HEK293 (cell line): ENCODE measurements at regions not wholly inside any gene's neighbourhood (a gene's known extent, or its start where the extent isn't known, plus 50 kb on each side); places are given as distances from the start of the nearest gene placed in this dataset.

Source experiments
- CTCF ChIA-PET: fragments of 350-600 bp; formaldehyde crosslinking; extraction: SDS; loops from one replicate; lab custom pipeline; 2021; ENCODE audit warnings: antibody characterized with exemption; lab: Yijun Ruan, JAX
- POLR2A ChIA-PET: fragments of 300-600 bp; formaldehyde crosslinking; extraction: SDS; loops from one replicate; lab custom pipeline; 2020; ENCODE audit warnings: antibody characterized with exemption, inconsistent platforms; lab: Yijun Ruan, JAX
- H3K27ac ChIP-seq: fragments of 200-500 bp; sonication (Bioruptor generic); 2 replicates; pipeline ENCODE4 v1.5.1; 2014; ENCODE audit warnings: low read depth, low read length, control low read depth, inconsistent platforms; ENCODE audit errors: extremely low read depth
- H3K36me3 ChIP-seq, 2 experiments: fragments of 200-500 bp in 1 of 2; sonication (Bioruptor generic) in 1 of 2; 1 replicate in 1 of 2; 2 replicates in 1 of 2; pipeline ENCODE4 v1.5.1; 2014 to 2017; ENCODE audit warnings: inconsistent platforms in 2 of 2, low read length in 2 of 2; ENCODE audit not compliant: control insufficient read depth in 2 of 2, insufficient read depth in 1 of 2
- H3K4me1 ChIP-seq: fragments of 200-500 bp; sonication (Bioruptor generic); 2 replicates; pipeline ENCODE4 v1.5.1; 2014; ENCODE audit warnings: mild to moderate bottlenecking, low read length, inconsistent platforms; ENCODE audit not compliant: control insufficient read depth, insufficient read depth
- H3K4me3 ChIP-seq: 2 replicates; pipeline ENCODE4 v1.5.1; 2011; ENCODE audit warnings: low read depth, mild to moderate bottlenecking, control low read depth, low read length, moderate library complexity
- H3K9me3 ChIP-seq: fragments of 200-500 bp; sonication (Bioruptor generic); 2 replicates; pipeline ENCODE4 v1.5.1; 2014; ENCODE audit warnings: low read depth, low read length, inconsistent platforms; ENCODE audit not compliant: control insufficient read depth, insufficient read depth
- GFI1B ChIP-seq: fragments of 450-650 bp; formaldehyde crosslinking; IDR thresholded peaks from 2 replicates; pipeline ENCODE4 v1.5.1; 2016; ENCODE audit warnings: missing biosample characterization, missing genetic modification characterization
- KLF10 ChIP-seq: fragments of 450-650 bp; IDR thresholded peaks from 2 replicates; pipeline ENCODE4 v1.5.1; 2018; ENCODE audit warnings: missing biosample characterization, mild to moderate bottlenecking, missing genetic modification characterization
- MZF1 ChIP-seq: fragments of 450-650 bp; formaldehyde crosslinking; IDR thresholded peaks from 2 replicates; pipeline ENCODE4 v1.5.1; 2017; ENCODE audit warnings: missing biosample characterization, missing genetic modification characterization, borderline replicate concordance
- PRDM1 ChIP-seq: fragments of 450-650 bp; formaldehyde crosslinking; IDR thresholded peaks from 2 replicates; pipeline ENCODE4; 2016; ENCODE audit warnings: missing biosample characterization, missing genetic modification characterization
- SETDB1 ChIP-seq: IDR thresholded peaks from one replicate; pipeline ENCODE4 v1.6.1; 2017; ENCODE audit warnings: mild to moderate bottlenecking, low read length, moderate library complexity, mixed read lengths; ENCODE audit not compliant: insufficient read length
- TCF7L2 ChIP-seq: IDR thresholded peaks from 2 replicates; pipeline ENCODE4 v1.6.1; 2011; ENCODE audit warnings: low read depth, mild to moderate bottlenecking, inconsistent platforms, low read length, moderate library complexity, borderline replicate concordance
- TSHZ1 ChIP-seq: fragments of 450-650 bp; formaldehyde crosslinking; IDR thresholded peaks from 2 replicates; pipeline ENCODE4 v1.5.1; 2016; ENCODE audit warnings: missing biosample characterization, missing genetic modification characterization, borderline replicate concordance
- ZBTB20 ChIP-seq: fragments of 450-650 bp; formaldehyde crosslinking; IDR thresholded peaks from 2 replicates; pipeline ENCODE4 v1.5.1; 2016; ENCODE audit warnings: missing biosample characterization, missing genetic modification characterization
- ZBTB8A ChIP-seq: fragments of 450-650 bp; formaldehyde crosslinking; IDR thresholded peaks from 2 replicates; pipeline ENCODE4 v1.5.1; 2016; ENCODE audit warnings: missing biosample characterization, missing genetic modification characterization
- ZNF10 ChIP-seq: fragments of 450-650 bp; formaldehyde crosslinking; IDR thresholded peaks from 2 replicates; pipeline ENCODE4 v1.5.1; 2017; ENCODE audit warnings: missing biosample characterization, missing genetic modification characterization
- ZNF248 ChIP-seq: fragments of 450-650 bp; formaldehyde crosslinking; IDR thresholded peaks from 2 replicates; pipeline ENCODE4 v1.5.1; 2017; ENCODE audit warnings: missing biosample characterization, missing genetic modification characterization
- ZNF555 ChIP-seq: fragments of 450-650 bp; formaldehyde crosslinking; conservative IDR thresholded peaks from 2 replicates; pipeline ENCODE4 v1.5.1; 2017; ENCODE audit warnings: missing biosample characterization, mild to moderate bottlenecking, missing genetic modification characterization, inconsistent platforms
- ZNF623 ChIP-seq: fragments of 450-650 bp; formaldehyde crosslinking; IDR thresholded peaks from 2 replicates; pipeline ENCODE4 v1.5.1; 2016; ENCODE audit warnings: missing biosample characterization, missing genetic modification characterization
- ZXDB ChIP-seq: fragments of 450-650 bp; formaldehyde crosslinking; IDR thresholded peaks from 2 replicates; pipeline ENCODE4 v1.5.1; 2016; ENCODE audit warnings: missing biosample characterization, missing genetic modification characterization
- TF ChIP-seq, protein P1 (sequence below): fragments of 450-650 bp; formaldehyde crosslinking; IDR thresholded peaks from 2 replicates; pipeline ENCODE4 v1.5.1; 2016; ENCODE audit warnings: missing biosample characterization, missing genetic modification characterization, low read depth
- TF ChIP-seq, protein P2 (sequence below): fragments of 450-650 bp; formaldehyde crosslinking; IDR thresholded peaks from 2 replicates; pipeline ENCODE4 v1.5.1; 2016; ENCODE audit warnings: missing biosample characterization, missing genetic modification characterization, borderline replicate concordance

DNA sequence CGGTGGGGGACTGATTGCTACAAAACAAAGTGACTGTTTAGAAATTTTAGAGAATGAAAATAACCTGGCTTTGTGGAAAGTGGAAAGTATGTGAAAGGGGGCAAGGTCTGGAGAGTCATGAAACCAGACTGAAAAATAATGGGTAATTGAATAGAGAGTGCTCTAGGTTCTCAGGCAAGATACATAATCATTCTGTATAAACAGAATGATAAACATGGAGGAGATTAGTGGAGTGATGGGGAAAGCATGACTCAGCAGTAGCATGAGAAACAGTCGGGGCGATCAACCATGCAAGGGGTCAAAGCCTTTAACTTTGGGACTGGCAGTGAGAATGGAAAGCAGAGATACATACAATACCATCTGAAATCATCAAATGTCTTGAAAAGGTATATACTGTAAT is 332.5 kb downstream of the CCER1 start:
- POLR2A ChIA-PET, result no interaction called here
- Histone ChIP-seq H3K9me3 (no peaks in the 10 kb centered on the region), H3K4me3 (no peak overlapping the region), H3K36me3 (no peaks in the 10 kb centered on the region), H3K4me1 (no peaks in the 10 kb centered on the region), H3K27ac (no peak overlapping the region)
- TF ChIP-seq ZBTB20 (tag by site-specific recombination) (no peak), ZNF623 (tag by site-specific recombination) (no peak)
- TF ChIP-seq, protein P1, sequence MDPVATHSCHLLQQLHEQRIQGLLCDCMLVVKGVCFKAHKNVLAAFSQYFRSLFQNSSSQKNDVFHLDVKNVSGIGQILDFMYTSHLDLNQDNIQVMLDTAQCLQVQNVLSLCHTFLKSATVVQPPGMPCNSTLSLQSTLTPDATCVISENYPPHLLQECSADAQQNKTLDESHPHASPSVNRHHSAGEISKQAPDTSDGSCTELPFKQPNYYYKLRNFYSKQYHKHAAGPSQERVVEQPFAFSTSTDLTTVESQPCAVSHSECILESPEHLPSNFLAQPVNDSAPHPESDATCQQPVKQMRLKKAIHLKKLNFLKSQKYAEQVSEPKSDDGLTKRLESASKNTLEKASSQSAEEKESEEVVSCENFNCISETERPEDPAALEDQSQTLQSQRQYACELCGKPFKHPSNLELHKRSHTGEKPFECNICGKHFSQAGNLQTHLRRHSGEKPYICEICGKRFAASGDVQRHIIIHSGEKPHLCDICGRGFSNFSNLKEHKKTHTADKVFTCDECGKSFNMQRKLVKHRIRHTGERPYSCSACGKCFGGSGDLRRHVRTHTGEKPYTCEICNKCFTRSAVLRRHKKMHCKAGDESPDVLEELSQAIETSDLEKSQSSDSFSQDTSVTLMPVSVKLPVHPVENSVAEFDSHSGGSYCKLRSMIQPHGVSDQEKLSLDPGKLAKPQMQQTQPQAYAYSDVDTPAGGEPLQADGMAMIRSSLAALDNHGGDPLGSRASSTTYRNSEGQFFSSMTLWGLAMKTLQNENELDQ (tag by site-specific recombination), result no peak
- CTCF ChIA-PET, result no interaction called here

GRCh38 chr12:90621927-90622326 is 333.0 kb downstream of the CCER1 start:
- no peak overlapping the region for H3K4me3 ChIP-seq
- no peaks in the 10 kb centered on the region for H3K36me3 ChIP-seq
- no peaks in the 10 kb centered on the region for H3K9me3 ChIP-seq
- CTCF ChIA-PET, result interaction anchor here (0.6 kb wide), 1 partner anchor 157 kb away, joined by 3 read pairs; no protein-coding TSS in a partner anchor
- POLR2A ChIA-PET, result no interaction called here
- TF ChIP-seq ZNF555 (no peak), PRDM1 (tag by site-specific recombination) (no peak), ZXDB (tag by site-specific recombination) (no peak), ZBTB8A (tag by site-specific recombination) (no peak), KLF10 (tag by site-specific recombination) (no peak)
- H3K4me1 ChIP-seq, result no peaks in the 10 kb centered on the region
- H3K27ac ChIP-seq, result no peak overlapping the region

DNA sequence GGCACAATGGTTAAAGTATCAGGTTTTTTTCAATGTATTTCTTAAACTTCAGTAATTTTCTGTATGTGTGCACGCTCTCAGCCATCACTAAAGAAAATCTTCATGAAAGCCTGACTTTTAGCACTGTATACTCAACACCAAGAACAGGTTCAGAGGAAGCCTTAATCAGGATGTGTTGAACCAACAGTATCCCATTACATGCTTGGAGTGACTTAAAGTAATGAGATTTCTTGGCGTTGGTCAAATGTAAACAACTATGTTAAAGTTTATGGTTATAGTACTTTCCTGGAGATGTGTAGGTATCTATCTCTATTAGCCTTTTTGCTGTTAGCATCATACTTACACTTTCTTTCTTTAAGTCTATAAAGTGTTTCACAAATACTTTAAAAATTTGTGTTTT is 335.0 kb downstream of the CCER1 start:
- Histone ChIP-seq H3K4me1 (no peaks in the 10 kb centered on the region), H3K9me3 (no peaks in the 10 kb centered on the region), H3K4me3 (no peak overlapping the region)
- CTCF ChIA-PET, result no interaction called here
- no peak for TF ChIP-seq MZF1
- TF ChIP-seq TSHZ1 (tag by site-specific recombination), result no peak
- TF ChIP-seq ZNF248 (tag by site-specific recombination), result no peak
- no peak for TF ChIP-seq ZNF10 (tag by site-specific recombination)
- TF ChIP-seq, all 188 proteins: peak for 0
- no peaks in the 10 kb centered on the region for H3K36me3 ChIP-seq
- no peak overlapping the region for H3K27ac ChIP-seq
- POLR2A ChIA-PET, result no interaction called here

DNA sequence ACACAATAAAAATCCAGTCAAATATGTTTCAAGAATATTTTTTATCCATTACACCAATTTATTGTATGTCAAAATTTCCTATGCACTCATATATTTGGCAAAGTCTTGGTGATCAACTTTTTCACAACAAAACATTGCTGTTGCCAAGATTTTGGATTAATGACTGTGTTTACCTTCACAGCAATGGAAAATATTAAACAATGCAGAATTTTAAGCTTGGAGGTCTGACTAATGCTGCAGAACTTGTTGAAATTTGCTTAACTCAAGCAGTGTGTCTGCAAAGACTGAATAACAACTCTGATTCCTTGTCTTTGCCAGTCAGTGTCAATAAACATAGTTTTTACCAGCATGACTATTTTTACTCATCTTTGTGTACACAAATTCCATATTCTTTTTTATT is 336.4 kb downstream of the CCER1 start:
- CTCF ChIA-PET, result no interaction called here
- H3K4me3 ChIP-seq, result no peak overlapping the region
- no peaks in the 10 kb centered on the region for H3K4me1 ChIP-seq
- H3K9me3 ChIP-seq, result no peaks in the 10 kb centered on the region
- no peaks in the 10 kb centered on the region for H3K36me3 ChIP-seq
- POLR2A ChIA-PET, result no interaction called here
- no peak overlapping the region for H3K27ac ChIP-seq
- TF ChIP-seq GFI1B (no peak), TCF7L2 (no peak), SETDB1 (no peak)
- TF ChIP-seq, protein P2, sequence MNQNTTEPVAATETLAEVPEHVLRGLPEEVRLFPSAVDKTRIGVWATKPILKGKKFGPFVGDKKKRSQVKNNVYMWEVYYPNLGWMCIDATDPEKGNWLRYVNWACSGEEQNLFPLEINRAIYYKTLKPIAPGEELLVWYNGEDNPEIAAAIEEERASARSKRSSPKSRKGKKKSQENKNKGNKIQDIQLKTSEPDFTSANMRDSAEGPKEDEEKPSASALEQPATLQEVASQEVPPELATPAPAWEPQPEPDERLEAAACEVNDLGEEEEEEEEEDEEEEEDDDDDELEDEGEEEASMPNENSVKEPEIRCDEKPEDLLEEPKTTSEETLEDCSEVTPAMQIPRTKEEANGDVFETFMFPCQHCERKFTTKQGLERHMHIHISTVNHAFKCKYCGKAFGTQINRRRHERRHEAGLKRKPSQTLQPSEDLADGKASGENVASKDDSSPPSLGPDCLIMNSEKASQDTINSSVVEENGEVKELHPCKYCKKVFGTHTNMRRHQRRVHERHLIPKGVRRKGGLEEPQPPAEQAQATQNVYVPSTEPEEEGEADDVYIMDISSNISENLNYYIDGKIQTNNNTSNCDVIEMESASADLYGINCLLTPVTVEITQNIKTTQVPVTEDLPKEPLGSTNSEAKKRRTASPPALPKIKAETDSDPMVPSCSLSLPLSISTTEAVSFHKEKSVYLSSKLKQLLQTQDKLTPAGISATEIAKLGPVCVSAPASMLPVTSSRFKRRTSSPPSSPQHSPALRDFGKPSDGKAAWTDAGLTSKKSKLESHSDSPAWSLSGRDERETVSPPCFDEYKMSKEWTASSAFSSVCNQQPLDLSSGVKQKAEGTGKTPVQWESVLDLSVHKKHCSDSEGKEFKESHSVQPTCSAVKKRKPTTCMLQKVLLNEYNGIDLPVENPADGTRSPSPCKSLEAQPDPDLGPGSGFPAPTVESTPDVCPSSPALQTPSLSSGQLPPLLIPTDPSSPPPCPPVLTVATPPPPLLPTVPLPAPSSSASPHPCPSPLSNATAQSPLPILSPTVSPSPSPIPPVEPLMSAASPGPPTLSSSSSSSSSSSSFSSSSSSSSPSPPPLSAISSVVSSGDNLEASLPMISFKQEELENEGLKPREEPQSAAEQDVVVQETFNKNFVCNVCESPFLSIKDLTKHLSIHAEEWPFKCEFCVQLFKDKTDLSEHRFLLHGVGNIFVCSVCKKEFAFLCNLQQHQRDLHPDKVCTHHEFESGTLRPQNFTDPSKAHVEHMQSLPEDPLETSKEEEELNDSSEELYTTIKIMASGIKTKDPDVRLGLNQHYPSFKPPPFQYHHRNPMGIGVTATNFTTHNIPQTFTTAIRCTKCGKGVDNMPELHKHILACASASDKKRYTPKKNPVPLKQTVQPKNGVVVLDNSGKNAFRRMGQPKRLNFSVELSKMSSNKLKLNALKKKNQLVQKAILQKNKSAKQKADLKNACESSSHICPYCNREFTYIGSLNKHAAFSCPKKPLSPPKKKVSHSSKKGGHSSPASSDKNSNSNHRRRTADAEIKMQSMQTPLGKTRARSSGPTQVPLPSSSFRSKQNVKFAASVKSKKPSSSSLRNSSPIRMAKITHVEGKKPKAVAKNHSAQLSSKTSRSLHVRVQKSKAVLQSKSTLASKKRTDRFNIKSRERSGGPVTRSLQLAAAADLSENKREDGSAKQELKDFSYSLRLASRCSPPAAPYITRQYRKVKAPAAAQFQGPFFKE (tag by site-specific recombination), result no peak
